ENCODE measurements at regions not wholly inside any gene's neighbourhood (a gene's known extent, or its start where the extent isn't known, plus 50 kb on each side); places are given as distances from the start of the nearest gene placed in this dataset.

DNA sequence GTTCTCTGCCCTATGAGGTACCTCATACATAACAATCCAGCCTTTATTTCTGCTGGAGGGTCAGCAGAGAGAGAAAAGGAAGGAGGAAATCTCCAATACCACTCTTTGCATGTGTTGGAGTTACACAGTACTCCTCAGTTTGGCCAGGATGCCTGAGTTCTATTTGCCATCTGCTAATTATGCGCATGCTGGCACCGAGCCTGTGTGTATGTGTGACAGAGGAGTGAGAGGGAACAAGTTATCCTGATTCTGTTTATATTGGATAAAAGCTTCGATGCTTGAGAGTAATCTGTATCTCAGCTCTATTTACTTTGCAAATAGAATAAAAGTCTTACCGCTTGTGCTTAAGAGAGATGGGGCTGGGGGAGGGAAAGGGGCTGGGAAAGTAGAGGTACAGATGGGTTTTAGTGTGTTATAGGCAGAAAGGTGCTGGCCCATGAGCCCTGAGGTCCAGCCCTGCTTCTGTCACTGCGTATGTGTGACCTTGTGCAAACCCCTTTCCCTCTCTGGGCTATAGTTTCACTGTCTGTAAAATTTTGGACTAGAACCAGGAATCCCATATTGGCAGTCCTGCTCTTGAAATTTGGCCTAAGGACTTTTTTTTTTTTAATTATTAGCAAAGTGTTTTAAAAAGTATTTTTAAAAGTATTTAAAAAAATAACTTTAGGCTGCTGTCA lies 54.5 kb upstream of the PLXNA2 start:
- H3K36me3 Mint-ChIP-seq (ENCODE audit: low read depth), result no peaks in the 10 kb centered on the region
- H3K9me3 Mint-ChIP-seq, result no peaks in the 10 kb centered on the region
- H3K4me1 Mint-ChIP-seq (ENCODE audit: low read depth), result no peaks in the 10 kb centered on the region
- peaks cover 16% of the 10 kb centered on the region for H3K27me3 Mint-ChIP-seq (ENCODE audit: low read depth)
- H3K4me3 Mint-ChIP-seq, result no peak overlapping the region
- H3K27ac Mint-ChIP-seq, result no peak overlapping the region

GRCh38 chr1:208300084-208300770 lies 56.0 kb upstream of the PLXNA2 start:
- no peaks in the 10 kb centered on the region for H3K9me3 Mint-ChIP-seq
- no peaks in the 10 kb centered on the region for H3K36me3 Mint-ChIP-seq (ENCODE audit: low read depth)
- no peak overlapping the region for H3K27ac Mint-ChIP-seq
- peaks cover 11% of the 10 kb centered on the region for H3K27me3 Mint-ChIP-seq (ENCODE audit: low read depth)
- H3K4me3 Mint-ChIP-seq, result no peak overlapping the region
- no peaks in the 10 kb centered on the region for H3K4me1 Mint-ChIP-seq (ENCODE audit: low read depth)

DNA sequence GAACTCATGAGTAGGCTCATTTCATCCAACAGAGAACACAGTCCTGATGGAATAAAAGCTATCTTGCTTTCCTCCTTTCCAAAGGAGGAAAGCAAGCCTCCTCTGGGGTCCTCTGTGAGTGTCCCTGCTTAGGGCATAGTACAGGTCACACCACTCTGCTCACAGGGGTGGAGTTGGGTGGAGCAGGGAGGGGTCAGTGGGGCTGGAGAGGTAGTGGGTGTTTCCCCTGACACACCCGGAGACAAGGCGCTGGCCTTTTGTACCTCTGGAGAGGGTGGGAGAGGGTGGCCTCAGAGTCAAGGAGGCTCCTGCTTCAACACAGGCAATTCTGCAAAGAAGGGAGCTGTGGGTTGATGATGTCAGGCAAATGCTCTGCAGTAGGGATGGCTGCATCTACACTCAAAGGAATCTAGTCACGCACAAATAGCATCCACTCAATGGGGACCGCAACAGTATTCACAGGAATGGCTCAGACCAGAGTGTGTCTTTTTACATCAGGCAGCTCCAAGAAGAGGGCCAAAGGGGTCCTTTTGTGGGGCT lies 58.6 kb upstream of the PLXNA2 start:
- H3K4me3 Mint-ChIP-seq, result no peak overlapping the region
- no peaks in the 10 kb centered on the region for H3K9me3 Mint-ChIP-seq
- H3K27me3 Mint-ChIP-seq (ENCODE audit: low read depth), result peaks cover 6% of the 10 kb centered on the region
- no peaks in the 10 kb centered on the region for H3K4me1 Mint-ChIP-seq (ENCODE audit: low read depth)
- no peak overlapping the region for H3K27ac Mint-ChIP-seq
- no peaks in the 10 kb centered on the region for H3K36me3 Mint-ChIP-seq (ENCODE audit: low read depth)

GRCh38 chr1:208303743-208304712 lies 59.8 kb upstream of the PLXNA2 start:
- no peak overlapping the region for H3K27ac Mint-ChIP-seq
- H3K4me3 Mint-ChIP-seq, result no peak overlapping the region
- peaks cover 6% of the 10 kb centered on the region for H3K27me3 Mint-ChIP-seq (ENCODE audit: low read depth)
- no peaks in the 10 kb centered on the region for H3K4me1 Mint-ChIP-seq (ENCODE audit: low read depth)
- no peaks in the 10 kb centered on the region for H3K36me3 Mint-ChIP-seq (ENCODE audit: low read depth)
- H3K9me3 Mint-ChIP-seq, result no peaks in the 10 kb centered on the region

- no peak overlapping the region for H3K4me3 Mint-ChIP-seq
- H3K4me1 Mint-ChIP-seq (ENCODE audit: low read depth), result no peaks in the 10 kb centered on the region
- no peaks in the 10 kb centered on the region for H3K9me3 Mint-ChIP-seq
- no peaks in the 10 kb centered on the region for H3K27me3 Mint-ChIP-seq (ENCODE audit: low read depth)
- H3K27ac Mint-ChIP-seq, result no peak overlapping the region
- H3K36me3 Mint-ChIP-seq (ENCODE audit: low read depth), result no peaks in the 10 kb centered on the region
These were observed 64.0 kb upstream of the PLXNA2 start for GRCh38 chr1:208308221-208308620.

DNA sequence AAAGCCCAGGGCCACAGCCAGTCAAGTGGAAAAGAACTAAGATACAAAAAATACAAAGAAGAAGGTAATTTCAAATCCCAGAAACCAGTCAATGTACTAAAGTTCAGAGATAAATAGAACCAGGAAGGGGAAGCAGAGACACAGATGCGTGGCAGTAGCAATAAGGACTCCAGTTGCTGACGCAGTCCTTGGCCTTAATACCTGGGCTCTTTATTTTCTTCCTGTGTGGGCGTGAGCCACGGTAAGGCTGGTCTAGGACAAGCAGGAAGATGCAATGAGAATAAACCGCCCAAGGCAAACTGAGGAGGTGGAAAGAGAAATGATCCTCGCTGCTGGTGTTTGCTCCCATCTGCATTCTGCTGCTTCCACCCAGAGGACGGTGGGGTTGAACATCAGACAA lies 65.6 kb upstream of the PLXNA2 start:
- Mint-ChIP-seq H3K27ac (no peak overlapping the region), H3K27me3 (ENCODE audit: low read depth) (no peaks in the 10 kb centered on the region), H3K9me3 (no peaks in the 10 kb centered on the region), H3K4me1 (ENCODE audit: low read depth) (no peaks in the 10 kb centered on the region), H3K4me3 (no peak overlapping the region), H3K36me3 (ENCODE audit: low read depth) (no peaks in the 10 kb centered on the region)

- Mint-ChIP-seq H3K4me3 (no peak overlapping the region), H3K36me3 (ENCODE audit: low read depth) (no peaks in the 10 kb centered on the region), H3K4me1 (ENCODE audit: low read depth) (no peaks in the 10 kb centered on the region), H3K27me3 (ENCODE audit: low read depth) (no peaks in the 10 kb centered on the region), H3K9me3 (no peaks in the 10 kb centered on the region), H3K27ac (no peak overlapping the region)
These were observed 68.5 kb upstream of the PLXNA2 start for GRCh38 chr1:208312706-208313105.

GRCh38 chr1:208314431-208314830 lies 70.2 kb upstream of the PLXNA2 start:
- no peak overlapping the region for H3K27ac Mint-ChIP-seq

GRCh38 chr1:208318150-208318734 lies 74.1 kb upstream of the PLXNA2 start:
- H3K27me3 Mint-ChIP-seq (ENCODE audit: low read depth), result peaks cover 5% of the 10 kb centered on the region
- H3K36me3 Mint-ChIP-seq (ENCODE audit: low read depth), result no peaks in the 10 kb centered on the region

More at GRCh38 chr1:208314431-208314830, 70.2 kb upstream of the PLXNA2 start:
- Mint-ChIP-seq H3K27me3 (ENCODE audit: low read depth) (peaks cover 5% of the 10 kb centered on the region), H3K36me3 (ENCODE audit: low read depth) (no peaks in the 10 kb centered on the region), H3K4me1 (ENCODE audit: low read depth) (no peaks in the 10 kb centered on the region), H3K9me3 (no peaks in the 10 kb centered on the region), H3K4me3 (no peak overlapping the region)

GRCh38 chr1:208324005-208324404 lies 79.8 kb upstream of the PLXNA2 start:
- H3K27me3 Mint-ChIP-seq (ENCODE audit: low read depth), result peaks cover 4% of the 10 kb centered on the region
- no peak overlapping the region for H3K27ac Mint-ChIP-seq
- H3K9me3 Mint-ChIP-seq, result no peaks in the 10 kb centered on the region
- H3K4me3 Mint-ChIP-seq, result no peak overlapping the region
- H3K36me3 Mint-ChIP-seq (ENCODE audit: low read depth), result no peaks in the 10 kb centered on the region
- no peaks in the 10 kb centered on the region for H3K4me1 Mint-ChIP-seq (ENCODE audit: low read depth)

More at GRCh38 chr1:208318150-208318734, 74.1 kb upstream of the PLXNA2 start:
- Mint-ChIP-seq H3K9me3 (no peaks in the 10 kb centered on the region), H3K4me1 (ENCODE audit: low read depth) (no peaks in the 10 kb centered on the region), H3K27ac (no peak overlapping the region), H3K4me3 (no peak overlapping the region)

- no peak overlapping the region for H3K4me3 Mint-ChIP-seq
- no peaks in the 10 kb centered on the region for H3K9me3 Mint-ChIP-seq
- H3K36me3 Mint-ChIP-seq (ENCODE audit: low read depth), result no peaks in the 10 kb centered on the region
- peaks cover 12% of the 10 kb centered on the region for H3K27me3 Mint-ChIP-seq (ENCODE audit: low read depth)
- H3K4me1 Mint-ChIP-seq (ENCODE audit: low read depth), result no peaks in the 10 kb centered on the region
- H3K27ac Mint-ChIP-seq, result no peak overlapping the region
These were observed 81.8 kb upstream of the PLXNA2 start for GRCh38 chr1:208326033-208326432.

- Mint-ChIP-seq H3K27ac (no peak overlapping the region), H3K9me3 (no peaks in the 10 kb centered on the region), H3K27me3 (ENCODE audit: low read depth) (peaks cover 17% of the 10 kb centered on the region), H3K4me1 (ENCODE audit: low read depth) (no peaks in the 10 kb centered on the region), H3K4me3 (no peak overlapping the region), H3K36me3 (ENCODE audit: low read depth) (no peaks in the 10 kb centered on the region)
These were observed 85.1 kb upstream of the PLXNA2 start for GRCh38 chr1:208329300-208329699.

DNA sequence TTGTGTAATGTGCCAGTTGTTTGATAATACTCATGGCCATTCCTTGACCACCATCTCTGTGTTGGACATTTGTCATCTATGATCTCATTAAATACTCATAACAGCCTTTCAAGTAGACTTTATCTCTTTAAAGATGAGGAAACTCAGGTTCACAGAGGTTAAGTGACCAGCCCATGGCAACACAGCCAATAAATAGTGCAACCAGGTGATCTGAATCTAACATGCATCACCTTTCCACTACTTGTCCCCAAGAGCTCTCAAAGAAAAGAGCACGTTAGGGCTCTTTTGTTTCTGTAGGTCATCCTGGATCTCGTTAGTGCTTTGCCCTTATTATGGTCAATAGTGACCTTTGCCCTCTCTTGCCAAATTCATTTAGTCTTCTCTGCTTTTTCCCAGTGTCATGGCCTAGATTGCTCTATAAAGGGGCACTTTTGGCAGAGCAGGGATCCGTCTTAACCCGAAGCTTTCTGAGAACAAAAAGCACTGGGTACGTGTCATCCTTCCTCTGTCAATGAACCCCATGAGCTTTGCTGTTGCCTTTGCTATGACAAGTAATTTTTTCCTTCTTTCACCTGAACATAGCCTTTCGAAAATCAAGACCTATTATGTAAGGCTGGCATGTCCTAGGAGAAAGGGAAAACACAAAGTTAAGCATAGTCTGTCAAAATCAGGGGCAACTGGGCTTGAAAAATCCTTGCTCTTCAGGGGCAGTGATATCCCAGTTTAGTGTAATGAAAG lies 88.0 kb upstream of the PLXNA2 start:
- Mint-ChIP-seq H3K4me1 (ENCODE audit: low read depth) (no peaks in the 10 kb centered on the region), H3K4me3 (no peak overlapping the region), H3K9me3 (no peaks in the 10 kb centered on the region), H3K27me3 (ENCODE audit: low read depth) (peaks cover 28% of the 10 kb centered on the region), H3K36me3 (ENCODE audit: low read depth) (no peaks in the 10 kb centered on the region), H3K27ac (no peak overlapping the region)

GRCh38 chr1:208332774-208333126 lies 88.6 kb upstream of the PLXNA2 start:
- Mint-ChIP-seq H3K27me3 (ENCODE audit: low read depth) (peaks cover 28% of the 10 kb centered on the region), H3K27ac (no peak overlapping the region), H3K9me3 (no peaks in the 10 kb centered on the region), H3K4me1 (ENCODE audit: low read depth) (no peaks in the 10 kb centered on the region), H3K36me3 (ENCODE audit: low read depth) (no peaks in the 10 kb centered on the region), H3K4me3 (no peak overlapping the region)

All from T-helper 1 cell treated with Interleukin-12 subunit alpha and Interleukin-12 subunit beta and Interleukin-4 antibody, amounts not matched to agents 30 μg/mL and 1 μg/mL, for 36 hours (primary cell).